PC-9 (cell line): ENCODE measurements at regions not wholly inside any gene's neighbourhood (a gene's known extent, or its start where the extent isn't known, plus 50 kb on each side); places are given as distances from the start of the nearest gene placed in this dataset.

Source experiments
- BruUV-seq: library from RNA; stranded (reverse); fragments of 400-500 nt; replicated peaks from 2 replicates; lab custom pipeline; 2021; lab: Mats Ljungman, UMichigan
- CTCF ChIA-PET: fragments of 300-600 bp; sonication (Branson Sonifier 250); formaldehyde crosslinking; loops from one replicate; lab custom pipeline; 2022; ENCODE audit warnings: antibody characterized with exemption; lab: Charles Lee
- POLR2A ChIA-PET: fragments of 300-600 bp; sonication (Branson Sonifier 250); formaldehyde crosslinking; loops from one replicate; lab custom pipeline; 2022; ENCODE audit warnings: antibody characterized with exemption; ENCODE audit not compliant: unreplicated experiment; lab: Charles Lee
- DNase-seq, 2 experiments: peaks; one replicate each; pipeline versions ENCODE4 v3.0.0 to v3.0.0-alpha.2; 2015 to 2022; ENCODE audit warnings: mixed read lengths in 1 of 2
- H2AFZ ChIP-seq: fragments of 200-600 bp; sonication (generic); 2 replicates; pipeline ENCODE4 v1.8.1; 2017; ENCODE audit warnings: antibody characterized with exemption
- H3F3A ChIP-seq: fragments of 200-600 bp; sonication (generic); 2 replicates; pipeline ENCODE4 v1.8.1; 2017; ENCODE audit warnings: antibody characterized with exemption, mild to moderate bottlenecking, low read depth; ENCODE audit not compliant: insufficient read depth
- H3K27ac ChIP-seq: fragments of 200-600 bp; sonication (generic); 2 replicates; pipeline ENCODE4 v1.6.1; 2016; ENCODE audit warnings: mixed run types
- H3K27me3 ChIP-seq: fragments of 200-600 bp; sonication (generic); 2 replicates; pipeline ENCODE4 v1.6.1; 2016; ENCODE audit warnings: low read depth, mixed run types; ENCODE audit not compliant: insufficient read depth
- H3K36me3 ChIP-seq: fragments of 200-600 bp; sonication (generic); 2 replicates; pipeline ENCODE4 v1.6.1; 2016; ENCODE audit warnings: low read depth, mixed run types
- H3K4me1 ChIP-seq: fragments of 200-600 bp; sonication (generic); replicated peaks from 2 replicates; pipeline ENCODE4 v1.6.1; 2016; ENCODE audit warnings: mixed run types; ENCODE audit not compliant: insufficient read depth
- H3K4me2 ChIP-seq: fragments of 200-600 bp; sonication (generic); 2 replicates; pipeline ENCODE4 v1.6.1; 2017; ENCODE audit warnings: mixed run types
- H3K4me3 ChIP-seq: fragments of 200-600 bp; sonication (generic); 2 replicates; pipeline ENCODE4 v1.6.1; 2016; ENCODE audit warnings: mixed run types
- H3K79me2 ChIP-seq: fragments of 200-600 bp; sonication (generic); 2 replicates; pipeline ENCODE4 v1.6.1; 2017; ENCODE audit warnings: low read depth, mixed run types
- H3K9me2 ChIP-seq: fragments of 200-600 bp; sonication (generic); 2 replicates; pipeline ENCODE4 v1.8.1; 2017; ENCODE audit warnings: mild to moderate bottlenecking; ENCODE audit not compliant: insufficient read depth
- H3K9me3 ChIP-seq: fragments of 200-600 bp; sonication (generic); 2 replicates; pipeline ENCODE4 v1.8.1; 2016; ENCODE audit warnings: low read depth; ENCODE audit not compliant: insufficient read depth
- H4K20me1 ChIP-seq: fragments of 200-600 bp; sonication (generic); 2 replicates; pipeline ENCODE4 v1.8.1; 2017; ENCODE audit not compliant: insufficient read depth
- CTCF ChIP-seq: fragments of 200-600 bp; sonication (generic); conservative IDR thresholded peaks from 2 replicates; pipeline ENCODE4 v1.6.1; 2017; ENCODE audit warnings: mixed run types, antibody characterized with exemption, mild to moderate bottlenecking, moderate library complexity
- EZH2 ChIP-seq: fragments of 200-600 bp; sonication (generic); IDR thresholded peaks from 2 replicates; pipeline ENCODE4 v1.8.0; 2017; ENCODE audit warnings: antibody characterized with exemption, low read depth
- intact Hi-C: fragments of 100-400 bp; cut with micrococcal nuclease; formaldehyde crosslinking; loops from one replicate; pipeline ENCODE4 v1.10.0; 2022; ENCODE audit not compliant: unreplicated experiment

- H3K4me3 ChIP-seq = peak overlapping the region; percentile 14; the same call in 1 of the 2 replicates
- POLR2A ChIA-PET = interaction anchor here (0.5 to 0.6 kb wide), 3 partner anchors 255 to 473 kb away, joined by 5 to 6 read pairs (median 5); no protein-coding TSS in a partner anchor
Observed at GRCh38 chr1:59143133-59143487, 153.8 kb upstream of the FGGY start.

GRCh38 chr1:59143811-59144210 lies 153.1 kb upstream of the FGGY start:
- H3F3A ChIP-seq = peaks cover 61% of the 10 kb centered on the region
- peaks cover 84% of the 10 kb centered on the region for H3K4me1 ChIP-seq
- BruUV-seq = TSS peak; percentile 10
- H3K9me2 ChIP-seq = no peaks in the 10 kb centered on the region
- peak in 1 of 2 experiments; percentile 75 for DNase-seq
- H2AFZ ChIP-seq = no peak overlapping the region
- H3K36me3 ChIP-seq = no peaks in the 10 kb centered on the region
- H4K20me1 ChIP-seq = no peaks in the 10 kb centered on the region
- peak overlapping the region; percentile 14; the same call in 1 of the 2 replicates for H3K4me3 ChIP-seq
- H3K27me3 ChIP-seq = no peaks in the 10 kb centered on the region
- no peak for TF ChIP-seq EZH2
- ChIA-PET CTCF (no interaction called here), POLR2A (no interaction called here)
- no peaks in the 10 kb centered on the region; the same call in 1 of the 2 replicates for H3K79me2 ChIP-seq
- peak overlapping the region; percentile 94 for H3K27ac ChIP-seq
- peak overlapping the region; percentile 69 for H3K4me2 ChIP-seq
- intact Hi-C loops = loop anchor here (1.0 to 10.0 kb wide), 6 partner anchors 152 to 403 kb away; no protein-coding TSS in a partner anchor
- H3K9me3 ChIP-seq = no peaks in the 10 kb centered on the region

More at GRCh38 chr1:59143133-59143487, 153.8 kb upstream of the FGGY start:
- intact Hi-C loops = loop anchor here (1.0 to 10.0 kb wide), 6 partner anchors 153 to 402 kb away; no protein-coding TSS in a partner anchor
- Histone ChIP-seq H3K27me3 (no peaks in the 10 kb centered on the region), H3K27ac (peak overlapping the region; percentile 94), H3K9me2 (no peaks in the 10 kb centered on the region), H3F3A (peaks cover 67% of the 10 kb centered on the region), H2AFZ (no peak overlapping the region), H3K9me3 (no peaks in the 10 kb centered on the region), H4K20me1 (no peaks in the 10 kb centered on the region), H3K36me3 (no peaks in the 10 kb centered on the region), H3K4me2 (peak overlapping the region; percentile 69), H3K79me2 (no peaks in the 10 kb centered on the region; the same call in 1 of the 2 replicates), H3K4me1 (peaks cover 87% of the 10 kb centered on the region)
- BruUV-seq = no TSS peak
- CTCF ChIA-PET = interaction anchor here (0.8 kb wide), 1 partner anchor 14 kb away, joined by 3 read pairs; no protein-coding TSS in a partner anchor
- DNase-seq = peak; percentile 76 to 99
- no peak for TF ChIP-seq CTCF
- TF ChIP-seq EZH2 = no peak

- Histone ChIP-seq H3K9me2 (no peaks in the 10 kb centered on the region), H3K27ac (peak overlapping the region; percentile 94), H2AFZ (no peak overlapping the region), H3F3A (peaks cover 57% of the 10 kb centered on the region), H3K79me2 (no peaks in the 10 kb centered on the region; the same call in 1 of the 2 replicates), H3K4me1 (peaks cover 87% of the 10 kb centered on the region), H3K27me3 (no peaks in the 10 kb centered on the region), H3K4me2 (peak overlapping the region; percentile 69), H3K9me3 (no peaks in the 10 kb centered on the region), H3K4me3 (no peak overlapping the region), H4K20me1 (no peaks in the 10 kb centered on the region), H3K36me3 (no peaks in the 10 kb centered on the region)
- CTCF ChIA-PET = interaction anchor here (0.9 kb wide), 1 partner anchor 18 kb away, joined by 3 read pairs; no protein-coding TSS in a partner anchor
- DNase-seq = peak in 1 of 2 experiments; percentile 13
- intact Hi-C loops = loop anchor here (10.0 kb wide), 1 partner anchor 280 kb away; no protein-coding TSS in a partner anchor
- POLR2A ChIA-PET = interaction anchor here (0.6 kb wide), 2 partner anchors 263 to 669 kb away, joined by 4 to 5 read pairs; no protein-coding TSS in a partner anchor
- BruUV-seq = no TSS peak
- TF ChIP-seq EZH2 (no peak), CTCF (no peak)
Observed at GRCh38 chr1:59144959-59145358, 151.9 kb upstream of the FGGY start.
